ENCODE measurements at regions not wholly inside any gene's neighbourhood (a gene's known extent, or its start where the extent isn't known, plus 50 kb on each side); places are given as distances from the start of the nearest gene placed in this dataset.

GRCh38 chr6:67896476-67896875, 738.6 kb upstream of the ADGRB3 start:
- H2AFZ ChIP-seq (ENCODE audit: low read length) = no peak overlapping the region
- DNase-seq (ENCODE audit: low read depth in 1 of 2, low spot score in 2 of 2) (no peak), FAIRE-seq (no peak)
- H3K9me3 ChIP-seq (ENCODE audit: insufficient read depth in 2 of 2, low read depth in 1 of 2, low read length in 1 of 2) = no peaks in the 10 kb centered on the region
- H2AK5ac ChIP-seq (ENCODE audit: low read depth, low read length) = no peak overlapping the region
- no peaks in the 10 kb centered on the region for H4K20me1 ChIP-seq (replicated peaks in 1 of 2; ENCODE audit: control insufficient read depth in 1 of 2, insufficient read depth in 2 of 2, low read length in 2 of 2)
- H2BK15ac ChIP-seq (ENCODE audit: low read length) = no peak overlapping the region
- H3K23ac ChIP-seq (ENCODE audit: insufficient read length) = no peak overlapping the region
- no peak overlapping the region for H2BK20ac ChIP-seq (ENCODE audit: low read length)
- H3K79me1 ChIP-seq (ENCODE audit: low read depth, low read length) = no peaks in the 10 kb centered on the region
- H3K27ac ChIP-seq (ENCODE audit: low read depth, low read length) = no peak overlapping the region
- POLR2A ChIA-PET (ENCODE audit: partially characterized antibody) = no interaction called here
- no peak overlapping the region for H2BK120ac ChIP-seq (replicated peaks; ENCODE audit: low read depth, low read length)
- H3K4me1 ChIP-seq (replicated peaks in 1 of 4; ENCODE audit: control insufficient read depth in 3 of 4, insufficient read depth in 4 of 4, low read length in 3 of 4) = no peaks in the 10 kb centered on the region
- H3K14ac ChIP-seq (ENCODE audit: insufficient read length) = no peak overlapping the region
- no peaks in the 10 kb centered on the region for H3K36me3 ChIP-seq (ENCODE audit: control insufficient read depth in 2 of 4, insufficient read depth in 4 of 4, low read length in 3 of 4)
- H3K18ac ChIP-seq (ENCODE audit: extremely low read depth, low read length) = no peak overlapping the region
- H3K56ac ChIP-seq (replicated peaks; ENCODE audit: insufficient read length, low read depth, low read length) = no peak overlapping the region
- no peak overlapping the region for H4K5ac ChIP-seq (ENCODE audit: insufficient read length, low read depth, low read length)
- no peak overlapping the region for H3K4ac ChIP-seq (replicated peaks; ENCODE audit: insufficient read length, low read depth, low read length)
- H4K8ac ChIP-seq (ENCODE audit: extremely low read depth, insufficient read depth, low read length) = no peak overlapping the region
- no peak overlapping the region for H2BK5ac ChIP-seq (ENCODE audit: low read depth, low read length)
- no peak overlapping the region for H4K91ac ChIP-seq (replicated peaks; ENCODE audit: insufficient read length, low read length)
- 38% methylated on average over 1 of the region's 1 CpG; no CpG with 5 or more reads in 1 of the 2 experiments for WGBS, 2 experiments (ENCODE audit: extremely low coverage in 1 of 2, insufficient coverage in 1 of 2, insufficient read length in 1 of 2, insufficient replicate concordance in 2 of 2, low coverage in 1 of 2, low lambda C conversion rate in 2 of 2, missing lambda C conversion rate in 1 of 2)
- no peak overlapping the region for H2BK12ac ChIP-seq (ENCODE audit: low read depth, low read length)
- no peak overlapping the region for H3K4me3 ChIP-seq (ENCODE audit: extremely low read depth in 1 of 4, insufficient read depth in 2 of 4, low read depth in 3 of 4, low read length in 4 of 4)
- H3K79me2 ChIP-seq (ENCODE audit: control insufficient read depth in 1 of 2, insufficient read depth in 2 of 2, low read length in 2 of 2) = no peaks in the 10 kb centered on the region
- CTCF ChIA-PET (ENCODE audit: partially characterized antibody) = no interaction called here
- H3K23me2 ChIP-seq (ENCODE audit: low read depth, low read length) = no peaks in the 10 kb centered on the region
- H3K9ac ChIP-seq (replicated peaks in 1 of 4; ENCODE audit: extremely low read depth in 1 of 4, low read depth in 3 of 4, low read length in 3 of 4) = no peak overlapping the region
- no peak overlapping the region for H3K4me2 ChIP-seq (ENCODE audit: insufficient read depth in 1 of 2, low read depth in 2 of 2, low read length in 2 of 2)
- no peaks in the 10 kb centered on the region for H3K27me3 ChIP-seq (replicated peaks in 1 of 4; ENCODE audit: control insufficient read depth in 3 of 4, extremely low read depth in 1 of 4, insufficient read depth in 3 of 4, low read length in 3 of 4)
- TF ChIP-seq SAP30 (IDR thresholded peaks at IDR 0.05; ENCODE audit: insufficient read depth, insufficient replicate concordance, low read length) (no peak), CBX5 (IDR thresholded peaks at IDR 0.05; ENCODE audit: low read depth, low read length) (no peak), SP1 (IDR thresholded peaks at IDR 0.05; ENCODE audit: low read depth, low read length) (no peak), RAD21 (IDR thresholded peaks at IDR 0.05 in 1 of 2, conservative IDR thresholded peaks at IDR 0.05 in 1 of 2; ENCODE audit: low read depth in 2 of 2, low read length in 2 of 2) (no peak), USF2 (IDR thresholded peaks at IDR 0.05; ENCODE audit: low read length) (no peak), SP2 (IDR thresholded peaks at IDR 0.05; ENCODE audit: low read length) (no peak), POLR2A (IDR thresholded peaks at IDR 0.05; ENCODE audit: control extremely low read depth in 1 of 2, low read depth in 2 of 2, low read length in 2 of 2) (no peak), JUN (IDR thresholded peaks at IDR 0.05; ENCODE audit: low read depth, low read length) (no peak), TAF1 (IDR thresholded peaks at IDR 0.05; ENCODE audit: low read depth, low read length) (no peak), E2F6 (IDR thresholded peaks at IDR 0.05) (no peak), GABPA (IDR thresholded peaks at IDR 0.05; ENCODE audit: borderline replicate concordance, insufficient read depth, low read length) (no peak), GTF2F1 (IDR thresholded peaks at IDR 0.05; ENCODE audit: borderline replicate concordance, low read depth, low read length) (no peak), RFX5 (IDR thresholded peaks at IDR 0.05; ENCODE audit: borderline replicate concordance, low read depth, low read length) (no peak), BCL11A (IDR thresholded peaks at IDR 0.05; ENCODE audit: low read depth in 2 of 2, low read length in 2 of 2) (no peak)

All from H1 (cell line).